ENCODE measurements at regions not wholly inside any gene's neighbourhood (a gene's known extent, or its start where the extent isn't known, plus 50 kb on each side); places are given as distances from the start of the nearest gene placed in this dataset.

- no peak overlapping the region for H3K4me3 ChIP-seq (ENCODE audit: low read length in 2 of 2)
- H3K36me3 ChIP-seq (ENCODE audit: control insufficient read depth in 2 of 2, insufficient read depth in 2 of 2, low read length in 2 of 2), result no peaks in the 10 kb centered on the region
- H3K27me3 ChIP-seq (ENCODE audit: control insufficient read depth in 1 of 2, insufficient read depth in 2 of 2, low read length in 2 of 2), result peaks cover 0 to 3% of the 10 kb centered on the region in 2 donors
- no peaks in the 10 kb centered on the region for H3K9me3 ChIP-seq (ENCODE audit: control insufficient read depth in 2 of 2, low read length in 2 of 2)
- H3K27ac ChIP-seq (ENCODE audit: low read length), result no peak overlapping the region
- no peak overlapping the region for H3K9ac ChIP-seq (ENCODE audit: low read length in 2 of 2)
- no peaks in the 10 kb centered on the region for H3K4me1 ChIP-seq (ENCODE audit: control insufficient read depth, insufficient read depth, low read length)
Measured at GRCh38 chr3:107897471-107898061, 193.3 kb downstream of the CD47 start.

DNA sequence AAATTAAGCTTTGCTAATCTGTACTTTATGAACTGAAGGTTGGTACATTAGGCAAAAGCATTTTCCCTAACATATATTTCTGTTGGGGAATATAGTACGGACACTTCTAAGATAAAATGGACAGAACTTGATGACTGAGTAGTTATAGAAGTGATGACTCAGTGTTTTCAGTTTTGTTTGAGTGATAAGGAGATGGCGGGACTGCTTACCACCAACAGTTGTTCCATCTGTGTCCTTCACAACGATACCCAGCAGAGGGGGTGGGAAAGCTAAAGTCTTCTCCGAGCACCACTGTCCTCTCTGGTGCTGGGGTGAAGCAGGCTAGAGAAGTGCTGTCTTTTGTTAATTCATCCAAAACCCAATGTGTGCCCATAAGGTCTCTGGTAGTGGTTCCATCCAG is 195.8 kb downstream of the CD47 start:
- Histone ChIP-seq H3K36me3 (ENCODE audit: control insufficient read depth in 2 of 2, insufficient read depth in 2 of 2, low read length in 2 of 2) (no peaks in the 10 kb centered on the region), H3K4me3 (ENCODE audit: low read length in 2 of 2) (no peak overlapping the region), H3K4me1 (ENCODE audit: control insufficient read depth, insufficient read depth, low read length) (no peaks in the 10 kb centered on the region), H3K9ac (ENCODE audit: low read length in 2 of 2) (no peak overlapping the region), H3K27ac (ENCODE audit: low read length) (no peak overlapping the region), H3K27me3 (ENCODE audit: control insufficient read depth in 1 of 2, insufficient read depth in 2 of 2, low read length in 2 of 2) (peaks cover 0 to 3% of the 10 kb centered on the region in 2 donors), H3K9me3 (ENCODE audit: control insufficient read depth in 2 of 2, low read length in 2 of 2) (no peaks in the 10 kb centered on the region)

- Histone ChIP-seq H3K27ac (ENCODE audit: low read length) (no peak overlapping the region), H3K4me3 (ENCODE audit: low read length in 2 of 2) (no peak overlapping the region), H3K4me1 (ENCODE audit: control insufficient read depth, insufficient read depth, low read length) (no peaks in the 10 kb centered on the region), H3K27me3 (ENCODE audit: control insufficient read depth in 1 of 2, insufficient read depth in 2 of 2, low read length in 2 of 2) (peaks cover 0 to 3% of the 10 kb centered on the region in 2 donors), H3K36me3 (ENCODE audit: control insufficient read depth in 2 of 2, insufficient read depth in 2 of 2, low read length in 2 of 2) (no peaks in the 10 kb centered on the region), H3K9me3 (ENCODE audit: control insufficient read depth in 2 of 2, low read length in 2 of 2) (no peaks in the 10 kb centered on the region), H3K9ac (ENCODE audit: low read length in 2 of 2) (no peak overlapping the region)
Measured at GRCh38 chr3:107892955-107893624, 197.7 kb downstream of the CD47 start.

DNA sequence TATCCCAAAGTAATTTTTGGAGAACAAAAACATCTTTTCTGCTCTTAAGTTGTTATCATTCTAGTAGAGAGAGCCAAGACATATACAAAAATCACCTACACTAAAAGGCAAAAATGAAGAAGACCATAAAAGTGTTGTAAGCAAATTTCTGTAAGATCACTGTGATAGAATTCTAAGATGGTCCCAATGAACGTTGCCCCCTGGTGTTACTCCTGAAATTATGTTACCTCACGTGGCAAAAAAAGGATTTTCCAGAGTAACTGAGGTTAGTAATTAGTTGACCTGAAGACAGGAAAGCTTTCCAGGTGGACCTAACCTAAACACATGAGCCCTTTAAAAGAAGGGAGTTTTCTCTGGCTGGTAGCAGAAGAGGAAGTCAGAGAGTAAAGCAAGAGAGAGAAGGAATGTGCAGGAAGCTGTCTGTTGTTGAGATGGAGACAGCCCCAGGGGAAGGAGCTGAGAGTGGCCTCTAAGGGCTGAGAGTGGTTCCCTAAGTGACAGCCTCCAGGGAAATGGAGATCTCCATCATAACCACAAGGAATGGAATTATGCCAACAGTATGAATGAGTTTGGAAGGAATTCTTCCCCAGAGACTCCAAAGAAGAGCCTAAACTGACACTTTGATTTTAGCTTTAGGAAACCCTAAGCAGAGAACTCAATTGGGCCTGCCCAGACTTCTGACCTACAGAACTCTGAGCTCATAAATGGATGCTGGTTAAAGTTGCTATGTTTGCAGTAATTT is 205.9 kb downstream of the CD47 start:
- Histone ChIP-seq H3K27me3 (ENCODE audit: control insufficient read depth in 1 of 2, insufficient read depth in 2 of 2, low read length in 2 of 2) (no peaks in the 10 kb centered on the region), H3K36me3 (ENCODE audit: control insufficient read depth in 2 of 2, insufficient read depth in 2 of 2, low read length in 2 of 2) (no peaks in the 10 kb centered on the region), H3K4me3 (ENCODE audit: low read length in 2 of 2) (no peak overlapping the region), H3K27ac (ENCODE audit: low read length) (no peak overlapping the region), H3K4me1 (ENCODE audit: control insufficient read depth, insufficient read depth, low read length) (peaks cover 3% of the 10 kb centered on the region), H3K9ac (ENCODE audit: low read length in 2 of 2) (no peak overlapping the region), H3K9me3 (ENCODE audit: control insufficient read depth in 2 of 2, low read length in 2 of 2) (no peaks in the 10 kb centered on the region)

GRCh38 chr3:107884028-107884427 is 206.8 kb downstream of the CD47 start:
- no peaks in the 10 kb centered on the region for H3K9me3 ChIP-seq (ENCODE audit: control insufficient read depth in 2 of 2, low read length in 2 of 2)
- H3K4me3 ChIP-seq (ENCODE audit: low read length in 2 of 2), result no peak overlapping the region
- no peaks in the 10 kb centered on the region for H3K27me3 ChIP-seq (ENCODE audit: control insufficient read depth in 1 of 2, insufficient read depth in 2 of 2, low read length in 2 of 2)
- peaks cover 3% of the 10 kb centered on the region for H3K4me1 ChIP-seq (ENCODE audit: control insufficient read depth, insufficient read depth, low read length)
- H3K36me3 ChIP-seq (ENCODE audit: control insufficient read depth in 2 of 2, insufficient read depth in 2 of 2, low read length in 2 of 2), result no peaks in the 10 kb centered on the region
- H3K9ac ChIP-seq (ENCODE audit: low read length in 2 of 2), result no peak overlapping the region
- H3K27ac ChIP-seq (ENCODE audit: low read length), result no peak overlapping the region

DNA sequence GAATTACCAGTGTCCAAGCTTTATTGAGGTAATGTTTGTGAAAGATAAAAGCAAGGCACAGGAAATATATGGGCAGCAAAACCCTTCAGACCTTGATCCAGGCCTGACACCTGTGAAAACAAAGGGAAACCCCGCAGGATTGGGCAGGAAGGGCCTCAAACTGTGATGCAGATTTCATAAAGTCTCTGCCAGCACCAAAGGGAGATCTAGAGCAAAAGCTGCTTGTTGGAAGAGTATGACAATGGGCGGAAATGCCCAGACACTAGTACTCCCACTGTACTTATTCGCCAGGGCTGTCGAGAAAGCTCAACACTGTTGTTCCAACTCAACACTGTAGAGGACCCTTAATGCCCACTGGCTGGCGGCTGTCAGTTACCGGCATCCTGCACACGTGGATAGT is 207.9 kb downstream of the CD47 start:
- no peaks in the 10 kb centered on the region for H3K27me3 ChIP-seq (ENCODE audit: control insufficient read depth in 1 of 2, insufficient read depth in 2 of 2, low read length in 2 of 2)
- no peak overlapping the region for H3K9ac ChIP-seq (ENCODE audit: low read length in 2 of 2)
- no peak overlapping the region for H3K27ac ChIP-seq (ENCODE audit: low read length)
- no peak overlapping the region for H3K4me3 ChIP-seq (ENCODE audit: low read length in 2 of 2)
- H3K36me3 ChIP-seq (ENCODE audit: control insufficient read depth in 2 of 2, insufficient read depth in 2 of 2, low read length in 2 of 2), result no peaks in the 10 kb centered on the region
- no peaks in the 10 kb centered on the region for H3K9me3 ChIP-seq (ENCODE audit: control insufficient read depth in 2 of 2, low read length in 2 of 2)
- peaks cover 3% of the 10 kb centered on the region for H3K4me1 ChIP-seq (ENCODE audit: control insufficient read depth, insufficient read depth, low read length)

DNA sequence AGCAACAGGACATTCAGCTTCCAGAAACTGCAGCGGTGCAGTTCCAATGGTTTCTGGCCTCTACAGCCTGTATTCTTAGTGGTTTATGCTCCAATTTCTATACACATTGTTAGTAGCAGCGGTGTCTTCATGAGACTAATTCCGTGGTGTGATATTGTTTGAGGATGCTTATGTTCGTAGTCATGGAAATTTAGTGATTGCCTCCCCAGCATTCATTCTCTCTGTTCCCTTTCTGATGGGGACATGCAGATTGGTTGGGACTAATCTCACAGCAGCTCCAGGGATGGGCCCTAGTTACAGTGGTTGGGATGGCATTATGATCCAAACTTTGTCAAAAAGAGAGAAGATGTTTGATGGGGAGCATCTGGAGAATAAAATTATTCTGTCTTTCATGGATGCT is 208.6 kb downstream of the CD47 start:
- H3K27me3 ChIP-seq (ENCODE audit: control insufficient read depth in 1 of 2, insufficient read depth in 2 of 2, low read length in 2 of 2), result no peaks in the 10 kb centered on the region

GRCh38 chr3:107881509-107881908 is 209.3 kb downstream of the CD47 start:
- no peak overlapping the region for H3K4me3 ChIP-seq (ENCODE audit: low read length in 2 of 2)
- no peak overlapping the region for H3K27ac ChIP-seq (ENCODE audit: low read length)
- no peaks in the 10 kb centered on the region for H3K36me3 ChIP-seq (ENCODE audit: control insufficient read depth in 2 of 2, insufficient read depth in 2 of 2, low read length in 2 of 2)

More for the DNA sequence above, 208.6 kb downstream of the CD47 start:
- Histone ChIP-seq H3K27ac (ENCODE audit: low read length) (no peak overlapping the region), H3K9ac (ENCODE audit: low read length in 2 of 2) (no peak overlapping the region), H3K9me3 (ENCODE audit: control insufficient read depth in 2 of 2, low read length in 2 of 2) (no peaks in the 10 kb centered on the region), H3K36me3 (ENCODE audit: control insufficient read depth in 2 of 2, insufficient read depth in 2 of 2, low read length in 2 of 2) (no peaks in the 10 kb centered on the region), H3K4me1 (ENCODE audit: control insufficient read depth, insufficient read depth, low read length) (peaks cover 3% of the 10 kb centered on the region), H3K4me3 (ENCODE audit: low read length in 2 of 2) (no peak overlapping the region)

GRCh38 chr3:107880702-107881101 is 210.1 kb downstream of the CD47 start:
- peaks cover 3% of the 10 kb centered on the region for H3K4me1 ChIP-seq (ENCODE audit: control insufficient read depth, insufficient read depth, low read length)
- no peaks in the 10 kb centered on the region for H3K27me3 ChIP-seq (ENCODE audit: control insufficient read depth in 1 of 2, insufficient read depth in 2 of 2, low read length in 2 of 2)
- no peak overlapping the region for H3K9ac ChIP-seq (ENCODE audit: low read length in 2 of 2)
- H3K9me3 ChIP-seq (ENCODE audit: control insufficient read depth in 2 of 2, low read length in 2 of 2), result no peaks in the 10 kb centered on the region
- no peak overlapping the region for H3K4me3 ChIP-seq (ENCODE audit: low read length in 2 of 2)
- H3K36me3 ChIP-seq (ENCODE audit: control insufficient read depth in 2 of 2, insufficient read depth in 2 of 2, low read length in 2 of 2), result no peaks in the 10 kb centered on the region
- no peak overlapping the region for H3K27ac ChIP-seq (ENCODE audit: low read length)

More at GRCh38 chr3:107881509-107881908, 209.3 kb downstream of the CD47 start:
- Histone ChIP-seq H3K9me3 (ENCODE audit: control insufficient read depth in 2 of 2, low read length in 2 of 2) (no peaks in the 10 kb centered on the region), H3K9ac (ENCODE audit: low read length in 2 of 2) (no peak overlapping the region), H3K27me3 (ENCODE audit: control insufficient read depth in 1 of 2, insufficient read depth in 2 of 2, low read length in 2 of 2) (no peaks in the 10 kb centered on the region), H3K4me1 (ENCODE audit: control insufficient read depth, insufficient read depth, low read length) (peaks cover 3% of the 10 kb centered on the region)

GRCh38 chr3:107877936-107878335 is 212.9 kb downstream of the CD47 start:
- H3K27me3 ChIP-seq (ENCODE audit: control insufficient read depth in 1 of 2, insufficient read depth in 2 of 2, low read length in 2 of 2), result no peaks in the 10 kb centered on the region
- no peak overlapping the region for H3K27ac ChIP-seq (ENCODE audit: low read length)
- H3K4me3 ChIP-seq (ENCODE audit: low read length in 2 of 2), result no peak overlapping the region
- peaks cover 3% of the 10 kb centered on the region for H3K4me1 ChIP-seq (ENCODE audit: control insufficient read depth, insufficient read depth, low read length)
- no peaks in the 10 kb centered on the region for H3K36me3 ChIP-seq (ENCODE audit: control insufficient read depth in 2 of 2, insufficient read depth in 2 of 2, low read length in 2 of 2)
- H3K9me3 ChIP-seq (ENCODE audit: control insufficient read depth in 2 of 2, low read length in 2 of 2), result no peaks in the 10 kb centered on the region
- H3K9ac ChIP-seq (ENCODE audit: low read length in 2 of 2), result no peak overlapping the region
